H9 (cell line): ENCODE measurements at regions not wholly inside any gene's neighbourhood (a gene's known extent, or its start where the extent isn't known, plus 50 kb on each side); places are given as distances from the start of the nearest gene placed in this dataset.

ENCODE experiments used
- DNase-seq: peaks from one replicate; pipeline ENCODE4 v3.0.0-alpha.2; 2017
- H2AFZ ChIP-seq: one replicate; pipeline ENCODE4 v1.6.1; 2013; ENCODE audit warnings: mild to moderate bottlenecking, low read length, control low read depth, moderate library complexity
- H2AK5ac ChIP-seq: 2 replicates; pipeline ENCODE4 v1.6.1; 2013; ENCODE audit warnings: low read length, control low read depth, mixed read lengths; ENCODE audit not compliant: insufficient read length
- H2BK120ac ChIP-seq: one replicate; pipeline ENCODE4 v1.6.1; 2013; ENCODE audit warnings: low read depth, mild to moderate bottlenecking, low read length, control low read depth, inconsistent platforms; ENCODE audit not compliant: poor library complexity, severe bottlenecking
- H2BK12ac ChIP-seq: 2 replicates; pipeline ENCODE4 v1.6.1; 2013; ENCODE audit warnings: low read length, control low read depth, mixed read lengths, low read depth; ENCODE audit not compliant: insufficient read length
- H2BK15ac ChIP-seq: 2 replicates; pipeline ENCODE4 v1.6.1; 2013; ENCODE audit warnings: low read depth, low read length, control low read depth
- H2BK20ac ChIP-seq: one replicate; pipeline ENCODE4 v1.6.1; 2013; ENCODE audit warnings: low read depth, mild to moderate bottlenecking, low read length, control low read depth, inconsistent platforms; ENCODE audit not compliant: poor library complexity, severe bottlenecking
- H2BK5ac ChIP-seq: 2 replicates; pipeline ENCODE4 v1.6.1; 2013; ENCODE audit warnings: low read length, control low read depth, mixed read lengths; ENCODE audit not compliant: insufficient read length
- H3K14ac ChIP-seq: 2 replicates; pipeline ENCODE4 v1.6.1; 2013; ENCODE audit warnings: low read length, control low read depth; ENCODE audit not compliant: insufficient read depth
- H3K18ac ChIP-seq: 2 replicates; pipeline ENCODE4 v1.6.1; 2013; ENCODE audit warnings: low read depth, mild to moderate bottlenecking, mixed read lengths, low read length, control low read depth; ENCODE audit not compliant: insufficient read length
- H3K23ac ChIP-seq: 2 replicates; pipeline ENCODE4 v1.6.1; 2013; ENCODE audit warnings: low read length, control low read depth, mixed read lengths, low read depth; ENCODE audit not compliant: insufficient read length
- H3K23me2 ChIP-seq: 2 replicates; pipeline ENCODE4 v1.6.1; 2013; ENCODE audit warnings: low read depth, mild to moderate bottlenecking, mixed read lengths, low read length, control low read depth; ENCODE audit not compliant: insufficient read length, poor library complexity, severe bottlenecking
- H3K27ac ChIP-seq: 2 replicates; pipeline ENCODE4 v1.5.1; 2013; ENCODE audit warnings: low read length, control low read depth, mixed read lengths, low read depth; ENCODE audit not compliant: insufficient read length
- H3K27me3 ChIP-seq: 2 replicates; pipeline ENCODE4 v1.6.1; 2013; ENCODE audit warnings: low read length, control low read depth, inconsistent platforms; ENCODE audit not compliant: insufficient read depth
- H3K4ac ChIP-seq: 2 replicates; pipeline ENCODE4 v1.6.1; 2013; ENCODE audit warnings: low read depth, mild to moderate bottlenecking, control low read depth, inconsistent platforms, low read length, moderate library complexity
- H3K4me1 ChIP-seq: 2 replicates; pipeline ENCODE4 v1.6.1; 2013; ENCODE audit warnings: low read length, control low read depth, inconsistent platforms; ENCODE audit not compliant: insufficient read depth
- H3K4me2 ChIP-seq: 2 replicates; pipeline ENCODE4 v1.6.1; 2013; ENCODE audit warnings: low read length, control low read depth, mixed read lengths; ENCODE audit not compliant: insufficient read length, insufficient read depth
- H3K56ac ChIP-seq: 2 replicates; pipeline ENCODE4 v1.6.1; 2013; ENCODE audit warnings: low read depth, mild to moderate bottlenecking, mixed read lengths, low read length, control low read depth; ENCODE audit not compliant: insufficient read length
- H3K79me1 ChIP-seq: 2 replicates; pipeline ENCODE4 v1.6.1; 2013; ENCODE audit warnings: low read depth, mild to moderate bottlenecking, moderate library complexity, low read length, control low read depth, inconsistent platforms; ENCODE audit not compliant: insufficient read depth, poor library complexity, severe bottlenecking
- H3K79me2 ChIP-seq: 2 replicates; pipeline ENCODE4 v1.6.1; 2013; ENCODE audit warnings: low read length, control low read depth, inconsistent platforms; ENCODE audit not compliant: insufficient read depth
- H3K9ac ChIP-seq: 2 replicates; pipeline ENCODE4 v1.6.1; 2013; ENCODE audit warnings: low read length, control low read depth, mixed read lengths; ENCODE audit not compliant: insufficient read length; ENCODE audit errors: extremely low read depth
- H3K9me3 ChIP-seq: one replicate; pipeline ENCODE4 v1.6.1; 2013; ENCODE audit warnings: low read depth, low read length, inconsistent platforms; ENCODE audit not compliant: control insufficient read depth
- H3T11ph ChIP-seq: one replicate; pipeline ENCODE4 v1.6.1; 2013; ENCODE audit warnings: mild to moderate bottlenecking, low read length, control low read depth, inconsistent platforms
- H4K20me1 ChIP-seq: one replicate; pipeline ENCODE4 v1.6.1; 2013; ENCODE audit not compliant: control insufficient read depth, insufficient read length, insufficient read depth
- H4K5ac ChIP-seq: 2 replicates; pipeline ENCODE4 v1.6.1; 2013; ENCODE audit warnings: low read depth, mild to moderate bottlenecking, mixed read lengths, low read length, control low read depth; ENCODE audit not compliant: insufficient read length
- H4K8ac ChIP-seq: replicated peaks from 2 replicates; pipeline ENCODE4 v1.6.1; 2013; ENCODE audit warnings: low read length, control low read depth, mixed read lengths, low read depth; ENCODE audit not compliant: insufficient read length
- H4K91ac ChIP-seq: 2 replicates; pipeline ENCODE4 v1.6.1; 2013; ENCODE audit warnings: low read depth, mild to moderate bottlenecking, moderate library complexity, mixed read lengths, low read length, control low read depth; ENCODE audit not compliant: insufficient read length
- H3K27ac Mint-ChIP-seq, 3 experiments: 2 replicates in 2 of 3; 3 replicates in 1 of 3; pipeline ENCODE4 v1.8.0; 2020 to 2021; ENCODE audit warnings: mixed read lengths in 3 of 3, mild to moderate bottlenecking in 1 of 3, moderate library complexity in 1 of 3
- H3K27me3 Mint-ChIP-seq: 2 replicates; pipeline ENCODE4 v1.8.0; 2021; ENCODE audit warnings: low read depth, mild to moderate bottlenecking, moderate library complexity, mixed read lengths
- H3K36me3 Mint-ChIP-seq, 3 experiments: 2 replicates in 2 of 3; 3 replicates in 1 of 3; pipeline ENCODE4 v1.8.0; 2020 to 2021; ENCODE audit warnings: low read depth in 3 of 3, mixed read lengths in 3 of 3; ENCODE audit not compliant: insufficient read depth in 1 of 3
- H3K4me1 Mint-ChIP-seq, 2 experiments: 2 replicates each; pipeline ENCODE4 v1.8.0; 2020; ENCODE audit warnings: mixed read lengths in 2 of 2
- H3K4me3 Mint-ChIP-seq, 2 experiments: 2 replicates in 1 of 2; 3 replicates in 1 of 2; pipeline ENCODE4 v1.8.0; 2020 to 2021; ENCODE audit warnings: mild to moderate bottlenecking in 2 of 2, mixed read lengths in 2 of 2, moderate library complexity in 1 of 2
- H3K9me3 Mint-ChIP-seq, 2 experiments: 2 replicates in 1 of 2; 3 replicates in 1 of 2; pipeline ENCODE4 v1.8.0; 2020; ENCODE audit warnings: mild to moderate bottlenecking in 2 of 2, mixed read lengths in 2 of 2, moderate library complexity in 1 of 2
- CTCF ChIP-seq: fragments of 200-600 bp; sonication (generic); conservative IDR thresholded peaks from 3 replicates; pipeline ENCODE4 v1.8.0; 2021; ENCODE audit warnings: antibody characterized with exemption, mild to moderate bottlenecking
- WGBS: extraction: QIAGEN DNeasy Blood & Tissue Kit; methylation state at CpG from one replicate; pipeline ENCODE4 v1.1.7; 2013; ENCODE audit warnings: missing lambda C conversion rate, low lambda C conversion rate, mixed read lengths; ENCODE audit not compliant: insufficient read length; ENCODE audit errors: extremely low coverage; 5-methylcytosine and 5-hydroxymethylcytosine counted together

GRCh38 chr3:187447737-187448136, 79.6 kb downstream of the RTP4 start:
- no peaks in the 10 kb centered on the region for H3K27me3 Mint-ChIP-seq
- peaks cover 7 to 11% (median 9%) of the 10 kb centered on the region in 3 experiments; a peak in 6 of 7 replicates for H3K36me3 Mint-ChIP-seq
- Histone ChIP-seq H3K4ac (no peak overlapping the region), H3K4me1 (peaks cover 4% of the 10 kb centered on the region; the same call in 1 of the 2 replicates), H3T11ph (no peak overlapping the region), H3K79me2 (no peaks in the 10 kb centered on the region), H2BK15ac (no peak overlapping the region), H2AK5ac (no peak overlapping the region), H3K18ac (no peak overlapping the region), H4K20me1 (no peaks in the 10 kb centered on the region), H3K27me3 (no peaks in the 10 kb centered on the region), H4K5ac (no peak overlapping the region), H2AFZ (no peak overlapping the region), H3K23me2 (no peaks in the 10 kb centered on the region), H2BK5ac (no peak overlapping the region), H3K27ac (no peak overlapping the region), H4K91ac (no peak overlapping the region), H2BK20ac (no peak overlapping the region), H3K14ac (no peak overlapping the region), H3K56ac (no peak overlapping the region), H2BK120ac (no peak overlapping the region), H3K4me2 (no peak overlapping the region), H3K23ac (no peak overlapping the region), H3K79me1 (no peaks in the 10 kb centered on the region), H3K9me3 (no peaks in the 10 kb centered on the region), H4K8ac (no peak overlapping the region), H2BK12ac (no peak overlapping the region), H3K9ac (no peak overlapping the region)
- peak overlapping the region in 1 of 3 experiments; percentile 66; a peak in 2 of 7 replicates for H3K27ac Mint-ChIP-seq
- H3K4me1 Mint-ChIP-seq, result peaks cover 30 to 31% of the 10 kb centered on the region in 2 experiments
- H3K4me3 Mint-ChIP-seq, result no peak overlapping the region
- no CpG with 5 or more reads among the region's 3 CpGs for WGBS
- DNase-seq, result no peak
- no peak for TF ChIP-seq CTCF
- H3K9me3 Mint-ChIP-seq, result peaks cover 7 to 12% of the 10 kb centered on the region in 2 experiments
